HG03097 (cell line): ENCODE measurements at regions not wholly inside any gene's neighbourhood (a gene's known extent, or its start where the extent isn't known, plus 50 kb on each side); places are given as distances from the start of the nearest gene placed in this dataset.

Experiments used
- ATAC-seq: cut with Tn5 transposase; IDR thresholded peaks from one replicate; pipeline ENCODE4 v1.9.1; 2021; ENCODE audit not compliant: unreplicated experiment, low FRiP score

DNA sequence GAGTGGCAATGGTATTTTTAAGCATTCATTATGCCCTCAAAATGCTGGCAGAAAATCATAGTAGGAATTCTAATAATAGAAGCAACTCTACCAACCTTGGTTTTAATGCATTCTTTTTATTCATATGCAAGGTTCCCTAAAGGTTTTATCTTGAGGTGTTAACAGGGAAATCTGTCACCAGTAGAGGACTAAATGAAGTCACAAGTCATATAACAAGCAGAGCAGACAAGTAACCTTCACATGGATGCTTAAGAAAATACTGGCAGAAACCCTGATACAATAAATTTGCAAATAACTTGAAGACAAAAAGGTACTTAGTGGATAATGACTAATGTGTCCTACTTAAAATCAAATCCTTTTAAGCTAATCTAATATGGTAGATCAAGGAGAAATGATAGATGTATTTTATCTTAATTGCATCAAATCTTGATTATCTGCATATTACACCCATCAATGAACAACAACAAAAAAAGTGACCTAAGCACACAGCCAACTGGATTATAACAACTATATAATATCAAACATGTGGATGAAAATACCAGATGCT, 73.3 kb downstream of the RFC3 start:
- no peak for ATAC-seq

DNA sequence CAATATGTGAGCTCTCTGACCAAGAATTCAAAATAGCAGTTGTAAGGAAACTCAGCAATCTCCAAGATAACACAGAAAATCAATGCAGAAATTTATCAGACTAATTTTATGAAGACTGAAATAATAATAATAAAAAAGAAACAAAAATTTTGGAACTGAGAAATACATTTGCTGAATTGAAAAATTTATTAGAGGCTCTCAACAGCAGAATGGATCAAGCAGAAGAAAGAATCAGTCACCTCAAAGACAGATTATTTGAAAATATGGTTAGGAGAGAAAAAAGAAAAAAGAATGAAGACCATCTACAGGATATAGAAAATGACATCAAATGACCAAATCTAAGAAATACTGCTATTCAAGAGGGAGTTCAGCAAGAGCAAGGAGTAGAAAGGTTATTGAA, 75.6 kb downstream of the RFC3 start:
- ATAC-seq, result no peak

DNA sequence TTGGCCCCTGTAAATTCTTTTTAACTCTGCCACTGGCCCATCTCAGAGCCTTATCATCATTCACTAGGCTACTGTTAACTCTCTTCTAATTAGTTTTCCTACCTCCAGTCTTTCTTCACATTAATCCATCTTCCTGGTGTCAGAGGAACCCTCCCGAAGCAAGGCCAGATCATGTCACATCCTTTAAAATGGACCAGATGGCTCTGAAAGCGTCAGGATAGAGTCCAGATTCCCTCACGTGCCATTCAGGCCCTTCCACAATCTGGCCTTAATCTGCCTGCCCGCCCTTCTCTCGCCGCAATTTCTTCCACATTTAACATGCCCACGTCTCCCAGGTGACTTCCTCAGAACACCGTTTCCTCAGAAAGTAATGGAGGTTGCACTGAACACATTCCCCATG, 86.5 kb downstream of the RFC3 start:
- ATAC-seq, result no peak

DNA sequence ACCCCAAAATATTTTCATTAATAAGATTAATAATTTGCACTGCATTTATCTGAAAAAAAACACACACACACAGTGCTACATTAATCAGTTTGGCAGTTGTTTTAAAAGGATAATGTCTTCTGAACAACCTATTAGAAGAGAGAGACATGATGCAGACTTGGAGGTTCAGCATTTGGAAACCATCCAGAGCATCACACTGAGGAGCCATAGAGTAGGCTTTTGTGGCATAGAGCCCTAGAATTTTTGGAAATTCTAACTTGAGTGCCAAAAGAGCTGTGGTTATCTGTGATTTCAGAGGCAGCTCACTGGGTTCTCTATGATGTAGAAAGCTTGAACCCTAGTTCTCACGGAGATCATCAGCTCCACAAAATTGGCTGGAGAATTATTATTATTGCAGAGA, 90.2 kb downstream of the RFC3 start:
- no peak for ATAC-seq

GRCh38 chr13:33910255-33910654, 92.3 kb downstream of the RFC3 start:
- ATAC-seq, result no peak

- ATAC-seq, result no peak
These were observed 93.6 kb downstream of the RFC3 start for GRCh38 chr13:33911521-33911920.

GRCh38 chr13:33913829-33914228, 95.9 kb downstream of the RFC3 start:
- ATAC-seq, result no peak

GRCh38 chr13:33917190-33917589, 99.2 kb downstream of the RFC3 start:
- no peak for ATAC-seq

GRCh38 chr13:33918199-33918932, 100.4 kb downstream of the RFC3 start:
- no peak for ATAC-seq

DNA sequence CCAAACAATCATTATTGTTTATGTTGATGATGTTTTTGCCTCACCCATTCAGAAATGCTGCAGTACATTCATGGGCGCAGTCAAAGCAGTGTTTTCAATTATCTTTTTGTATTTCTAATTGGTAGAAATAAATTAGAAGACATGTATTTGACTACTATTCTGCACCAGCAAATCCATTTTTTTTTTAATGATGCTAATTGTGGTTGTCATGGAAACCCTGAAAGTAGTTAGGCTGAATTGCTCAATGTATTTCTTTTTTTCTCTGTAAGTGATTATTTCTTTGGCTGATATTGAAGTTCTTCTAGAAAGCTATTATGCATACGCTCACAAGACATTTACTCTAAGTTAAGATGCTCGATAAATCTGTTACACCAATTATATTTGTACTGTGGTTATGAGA, 101.2 kb downstream of the RFC3 start:
- no peak for ATAC-seq

DNA sequence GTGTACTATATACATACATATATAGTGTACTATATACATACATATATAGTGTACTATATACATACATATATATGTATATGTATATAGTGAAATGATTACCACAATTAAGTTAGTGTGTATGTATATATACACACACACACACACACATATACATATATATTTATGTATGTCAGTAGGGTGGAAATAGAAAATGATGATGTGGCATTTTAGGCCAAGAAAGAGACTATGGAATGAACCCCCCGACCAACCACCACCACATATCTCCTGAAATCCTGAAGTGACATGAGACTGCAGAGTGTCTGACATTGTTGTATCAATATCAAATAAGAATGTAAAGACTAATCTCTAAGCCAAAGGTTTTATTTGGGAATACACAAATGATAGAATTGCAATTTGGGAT, 107.6 kb downstream of the RFC3 start:
- no peak for ATAC-seq

- ATAC-seq, result no peak
These were observed 109.4 kb downstream of the RFC3 start for GRCh38 chr13:33927315-33927714.

GRCh38 chr13:33931397-33932311, 113.7 kb downstream of the RFC3 start:
- no peak for ATAC-seq

DNA sequence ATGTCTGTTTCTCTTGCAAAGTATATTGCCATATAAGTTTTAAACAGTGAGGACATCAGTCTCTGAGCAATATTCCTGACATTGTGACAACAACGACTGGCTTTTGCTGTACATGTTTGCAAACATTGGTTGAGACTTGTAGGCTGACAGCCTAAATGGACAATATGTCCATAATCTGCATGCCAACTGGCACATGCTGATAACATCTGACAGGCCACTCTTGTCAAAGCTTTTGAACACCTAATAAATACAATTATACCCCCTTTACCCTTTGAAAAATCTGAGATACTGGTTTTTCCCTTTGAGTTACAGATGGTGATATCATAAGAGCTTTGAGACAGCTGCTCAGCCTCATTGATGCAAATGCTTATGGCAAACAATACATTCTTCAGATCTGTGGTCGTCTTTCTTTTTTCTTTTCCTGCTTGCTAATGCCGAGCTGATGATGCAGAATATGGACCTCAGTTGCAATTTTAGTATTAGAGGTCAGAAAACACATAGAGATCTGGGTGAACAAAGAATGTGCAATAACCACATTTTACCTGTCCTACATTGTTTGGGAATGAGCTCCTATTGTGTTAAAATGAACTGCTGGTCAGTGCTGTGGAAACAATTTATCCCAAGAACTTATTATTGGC, 114.9 kb downstream of the RFC3 start:
- no peak for ATAC-seq

DNA sequence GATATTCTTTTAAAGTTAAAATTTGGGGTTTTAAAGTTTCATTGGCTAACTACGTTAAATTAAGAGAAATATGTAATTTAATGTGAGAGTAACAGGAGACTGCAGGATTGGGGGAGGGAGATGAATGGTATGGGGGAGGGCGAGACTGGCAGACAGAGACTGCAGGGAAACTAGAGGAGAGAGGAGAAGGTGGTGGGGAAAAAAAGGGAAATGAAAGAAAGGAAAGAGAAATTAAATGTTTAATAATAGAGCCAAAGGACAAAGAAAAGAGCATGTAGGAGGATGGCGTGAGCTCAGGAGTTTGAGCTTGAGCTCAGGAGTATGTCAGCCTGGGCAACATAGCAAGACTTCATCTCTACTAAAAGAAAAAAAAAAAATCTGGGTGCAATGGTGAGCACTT, 115.9 kb downstream of the RFC3 start:
- no peak for ATAC-seq

- ATAC-seq, result no peak
These were observed 116.4 kb downstream of the RFC3 start for GRCh38 chr13:33934343-33934742.

DNA sequence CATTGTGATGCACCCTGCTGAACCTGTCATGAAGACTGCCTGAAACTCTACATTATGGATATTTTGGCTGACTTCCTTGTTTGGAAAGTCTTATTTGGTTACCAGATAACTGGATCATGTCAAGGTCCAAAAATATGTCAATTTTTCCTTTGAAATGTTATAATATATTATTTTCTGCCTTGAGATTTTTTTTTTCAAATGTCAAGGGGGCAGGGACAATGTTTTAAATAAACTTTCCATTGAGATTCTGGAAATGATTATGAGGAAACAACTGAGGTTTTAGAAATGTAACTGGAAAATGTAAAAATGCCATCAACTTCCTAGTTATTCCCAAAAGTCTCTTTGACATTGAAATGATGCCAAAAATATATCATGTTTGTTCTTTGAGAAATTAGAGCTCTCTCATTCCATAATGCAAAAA, 117.0 kb downstream of the RFC3 start:
- no peak for ATAC-seq

DNA sequence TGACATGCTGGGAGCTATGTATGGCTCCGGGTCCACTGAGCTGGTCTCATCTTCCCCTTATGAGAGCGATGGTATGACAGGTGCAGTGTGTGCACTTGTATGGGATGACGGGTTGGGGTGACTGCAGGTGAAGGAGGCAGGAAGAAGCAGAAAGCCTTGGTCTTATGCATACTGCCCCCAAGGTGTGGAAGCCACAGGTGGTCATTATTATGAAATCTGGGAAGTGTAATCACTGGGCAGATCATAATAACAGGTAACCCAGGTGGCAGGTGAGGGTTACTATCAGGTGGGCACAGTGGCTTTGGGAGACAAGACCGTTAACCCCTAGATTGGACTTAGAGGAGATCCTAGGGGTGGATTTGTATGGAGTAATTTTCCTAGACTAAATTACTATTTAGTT, 118.0 kb downstream of the RFC3 start:
- no peak for ATAC-seq

DNA sequence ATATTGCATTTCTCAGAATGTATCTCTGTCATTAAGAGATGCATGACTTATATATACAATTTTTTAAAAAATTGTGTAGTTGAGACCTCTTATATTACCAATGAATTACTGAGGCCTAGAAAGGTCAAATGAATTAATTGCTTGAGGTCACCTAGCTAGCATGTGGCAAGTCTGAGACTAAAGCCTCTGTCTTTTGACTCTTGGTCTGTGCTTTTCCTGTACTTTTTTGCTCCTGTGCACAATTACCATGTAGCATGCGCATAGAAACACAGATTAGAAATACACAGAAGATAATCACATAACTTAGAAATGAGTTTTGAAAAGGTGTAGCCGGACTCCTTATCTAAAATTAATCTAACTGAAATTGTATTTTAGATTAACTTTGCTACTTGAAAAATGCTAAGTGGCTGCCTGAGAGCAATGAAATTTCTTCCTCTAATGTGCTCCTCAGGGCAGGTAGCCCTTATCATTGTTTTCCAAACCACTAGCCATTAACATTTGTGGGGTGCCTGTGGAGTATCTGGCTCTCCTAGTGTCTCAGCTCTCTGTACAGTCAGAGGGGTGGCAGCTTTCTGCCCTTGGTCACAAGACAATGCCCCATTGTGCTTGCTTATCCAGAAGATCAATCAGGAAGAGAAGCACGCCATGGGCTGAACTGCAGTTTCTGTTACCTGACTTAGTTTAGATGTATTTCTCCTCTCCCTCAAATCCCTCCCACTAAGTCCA, 119.6 kb downstream of the RFC3 start:
- ATAC-seq, result no peak

- no peak for ATAC-seq
These were observed 122.3 kb downstream of the RFC3 start for GRCh38 chr13:33940256-33940655.

- ATAC-seq, result no peak
These were observed 122.9 kb downstream of the RFC3 start for GRCh38 chr13:33940898-33941297.
